Erythroblast (primary cell): ENCODE measurements at regions not wholly inside any gene's neighbourhood (a gene's known extent, or its start where the extent isn't known, plus 50 kb on each side); places are given as distances from the start of the nearest gene placed in this dataset.

Source experiments
- GATA1 ChIP-seq: IDR thresholded peaks from 2 replicates; pipeline ENCODE4 v1.6.1; 2011; ENCODE audit warnings: low read depth, mild to moderate bottlenecking, control low read depth, low read length, moderate library complexity
- POLR2A ChIP-seq: IDR thresholded peaks from 2 replicates; pipeline ENCODE4 v1.6.1; 2011; ENCODE audit warnings: mild to moderate bottlenecking, low read length

DNA sequence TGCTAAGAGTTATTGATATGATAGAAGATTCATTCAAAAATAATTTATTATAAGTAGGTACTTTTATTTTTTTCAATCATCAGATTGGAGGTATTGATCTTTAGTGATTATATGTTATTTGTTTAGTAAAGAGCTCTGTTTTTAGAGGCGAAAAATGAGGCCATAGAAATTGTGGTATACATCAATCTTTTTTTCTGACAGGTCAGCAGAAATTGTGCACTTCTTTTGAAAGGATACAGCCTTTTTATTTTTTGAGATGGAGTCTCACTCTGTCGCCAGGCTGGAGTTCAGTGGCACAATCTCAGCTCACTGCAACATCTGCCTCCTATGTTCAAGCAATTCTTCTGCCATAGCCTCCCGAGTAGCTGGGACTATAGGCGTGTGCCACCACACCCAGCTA lies 292.1 kb downstream of the BAMBI start:
- no peak for TF ChIP-seq POLR2A
- no peak for TF ChIP-seq GATA1
